AG09319 (cell line): ENCODE measurements at regions not wholly inside any gene's neighbourhood (a gene's known extent, or its start where the extent isn't known, plus 50 kb on each side); places are given as distances from the start of the nearest gene placed in this dataset.
"Not testable (repeated sequence)": the region's sequence is repeated elsewhere in the genome, so short reads cannot be mapped to it uniquely, and the experiment has no call there.

Experiments used
- DNase-seq: peaks from one replicate; pipeline ENCODE4 v3.0.0-alpha.2; 2010; ENCODE audit warnings: low read depth; ENCODE audit errors: extremely low read depth
- CTCF ChIP-seq: IDR thresholded peaks from 2 replicates; pipeline ENCODE4 v1.5.1; 2011; ENCODE audit warnings: low read depth, mild to moderate bottlenecking, inconsistent platforms, low read length, moderate library complexity

GRCh38 chr10:37003126-37003525 lies 122.3 kb upstream of the ANKRD30A start:
- no peak for DNase-seq
- no peak for TF ChIP-seq CTCF

- DNase-seq: not testable (repeated sequence)
Observed at GRCh38 chr10:36995806-36996205, 129.6 kb upstream of the ANKRD30A start.

GRCh38 chr10:36994886-36995285 lies 130.5 kb upstream of the ANKRD30A start:
- no peak for DNase-seq
- no peak for TF ChIP-seq CTCF

DNA sequence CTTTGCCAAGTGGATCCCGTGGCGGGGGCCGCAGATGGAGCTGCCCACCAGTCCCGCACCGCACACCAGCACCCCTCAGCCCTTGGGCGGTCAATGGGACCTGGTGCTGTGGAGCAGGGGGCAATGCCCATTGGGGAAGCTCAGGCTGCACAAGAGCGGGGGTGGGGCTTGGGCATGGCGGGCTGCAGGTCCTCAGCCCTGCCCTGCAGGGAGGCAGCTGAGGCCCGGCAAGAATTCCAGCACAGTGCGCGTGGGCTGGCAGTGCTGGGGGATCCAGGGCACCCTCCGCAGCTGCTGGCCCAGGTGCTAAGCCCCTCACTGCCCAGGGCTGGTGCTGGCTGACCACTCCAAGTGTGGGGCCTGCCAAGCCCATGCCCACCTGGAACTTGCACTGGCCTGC lies 136.2 kb upstream of the ANKRD30A start:
- TF ChIP-seq CTCF: no peak
- DNase-seq: no peak

GRCh38 chr10:36946598-36946997 lies 178.8 kb upstream of the ANKRD30A start:
- no peak for DNase-seq
- TF ChIP-seq CTCF: no peak

- DNase-seq: no peak
- no peak for TF ChIP-seq CTCF
Observed at GRCh38 chr10:36943544-36943943, 181.9 kb upstream of the ANKRD30A start.

DNA sequence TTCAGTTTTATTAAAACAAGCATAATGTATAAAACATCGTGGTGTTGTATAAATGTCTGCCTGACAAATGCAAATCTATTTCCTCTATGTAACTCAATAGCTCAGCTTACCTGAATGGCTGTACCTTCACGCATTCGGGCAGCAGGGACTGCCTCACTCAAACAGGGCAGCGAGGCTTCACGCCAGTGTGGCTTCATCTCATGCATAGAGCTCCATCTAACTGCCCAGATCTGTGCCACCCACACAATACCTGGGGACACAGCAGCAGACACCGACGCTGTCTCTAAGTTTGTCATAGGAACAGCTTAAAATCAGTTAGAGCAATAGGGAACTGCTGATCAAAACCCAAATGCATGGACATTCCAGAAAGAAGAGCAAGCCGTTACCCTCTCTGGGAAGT lies 182.8 kb upstream of the ANKRD30A start:
- no peak for DNase-seq
- TF ChIP-seq CTCF: no peak

GRCh38 chr10:36903040-36903439 lies 222.4 kb upstream of the ANKRD30A start:
- no peak for DNase-seq
- no peak for TF ChIP-seq CTCF
